ENCODE measurements at regions not wholly inside any gene's neighbourhood (a gene's known extent, or its start where the extent isn't known, plus 50 kb on each side); places are given as distances from the start of the nearest gene placed in this dataset.
A peak's percentile ranks its signal among the peaks of the same experiment; 100 is the strongest.

GRCh38 chr3:168878655-168879054 is 782.9 kb upstream of the GOLIM4 start:
- H3K4me3 ChIP-seq, result no peak overlapping the region
- no peak for DNase-seq
- no peaks in the 10 kb centered on the region for H3K36me3 ChIP-seq (ENCODE audit: low read depth)
- no peak for TF ChIP-seq CTCF (IDR thresholded peaks at IDR 0.05)
- ATAC-seq, result no peak
- no peaks in the 10 kb centered on the region for H3K4me1 ChIP-seq (ENCODE audit: low read depth)
- no peaks in the 10 kb centered on the region for H3K9me3 ChIP-seq
- intact Hi-C loops (cut with DNase I, micrococcal nuclease), result no loop called here

GRCh38 chr3:168877899-168878298 is 782.2 kb upstream of the GOLIM4 start:
- intact Hi-C loops (cut with DNase I, micrococcal nuclease), result no loop called here
- ATAC-seq (peak; percentile 59), DNase-seq (peak in 1 of 3 donors; percentile 24)
- Histone ChIP-seq H3K4me1 (ENCODE audit: low read depth) (no peaks in the 10 kb centered on the region), H3K4me3 (no peak overlapping the region), H3K36me3 (ENCODE audit: low read depth) (no peaks in the 10 kb centered on the region), H3K9me3 (no peaks in the 10 kb centered on the region)
- no peak for TF ChIP-seq CTCF (IDR thresholded peaks at IDR 0.05)

GRCh38 chr3:168876346-168877035 is 780.8 kb upstream of the GOLIM4 start:
- no peaks in the 10 kb centered on the region for H3K9me3 ChIP-seq
- no peaks in the 10 kb centered on the region for H3K36me3 ChIP-seq (ENCODE audit: low read depth)
- DNase-seq, result no peak
- intact Hi-C loops (cut with DNase I, micrococcal nuclease), result no loop called here
- H3K4me1 ChIP-seq (ENCODE audit: low read depth), result no peaks in the 10 kb centered on the region
- no peak for ATAC-seq
- TF ChIP-seq CTCF (IDR thresholded peaks at IDR 0.05), result no peak
- no peak overlapping the region for H3K4me3 ChIP-seq

GRCh38 chr3:168872826-168873225 is 777.1 kb upstream of the GOLIM4 start:
- no peak for DNase-seq
- Histone ChIP-seq H3K4me3 (no peak overlapping the region), H3K4me1 (ENCODE audit: low read depth) (no peaks in the 10 kb centered on the region), H3K9me3 (no peaks in the 10 kb centered on the region), H3K36me3 (ENCODE audit: low read depth) (no peaks in the 10 kb centered on the region)
- intact Hi-C loops (cut with DNase I, micrococcal nuclease), result no loop called here
- ATAC-seq, result peak; percentile 68
- TF ChIP-seq CTCF (IDR thresholded peaks at IDR 0.05), result no peak

GRCh38 chr3:168870892-168871291 is 775.2 kb upstream of the GOLIM4 start:
- no peak for TF ChIP-seq CTCF (IDR thresholded peaks at IDR 0.05)
- intact Hi-C loops (cut with DNase I, micrococcal nuclease), result no loop called here
- Histone ChIP-seq H3K36me3 (ENCODE audit: low read depth) (no peaks in the 10 kb centered on the region), H3K4me1 (ENCODE audit: low read depth) (peaks cover 3% of the 10 kb centered on the region), H3K9me3 (no peaks in the 10 kb centered on the region), H3K4me3 (no peak overlapping the region)
- peak; percentile 93 for ATAC-seq
- no peak for DNase-seq
